ENCODE measurements at regions not wholly inside any gene's neighbourhood (a gene's known extent, or its start where the extent isn't known, plus 50 kb on each side); places are given as distances from the start of the nearest gene placed in this dataset.

- TF ChIP-seq CTCF (IDR thresholded peaks at IDR 0.05; ENCODE audit: low read depth, low read length, missing input control), result no peak
- TF ChIP-seq, protein P1, sequence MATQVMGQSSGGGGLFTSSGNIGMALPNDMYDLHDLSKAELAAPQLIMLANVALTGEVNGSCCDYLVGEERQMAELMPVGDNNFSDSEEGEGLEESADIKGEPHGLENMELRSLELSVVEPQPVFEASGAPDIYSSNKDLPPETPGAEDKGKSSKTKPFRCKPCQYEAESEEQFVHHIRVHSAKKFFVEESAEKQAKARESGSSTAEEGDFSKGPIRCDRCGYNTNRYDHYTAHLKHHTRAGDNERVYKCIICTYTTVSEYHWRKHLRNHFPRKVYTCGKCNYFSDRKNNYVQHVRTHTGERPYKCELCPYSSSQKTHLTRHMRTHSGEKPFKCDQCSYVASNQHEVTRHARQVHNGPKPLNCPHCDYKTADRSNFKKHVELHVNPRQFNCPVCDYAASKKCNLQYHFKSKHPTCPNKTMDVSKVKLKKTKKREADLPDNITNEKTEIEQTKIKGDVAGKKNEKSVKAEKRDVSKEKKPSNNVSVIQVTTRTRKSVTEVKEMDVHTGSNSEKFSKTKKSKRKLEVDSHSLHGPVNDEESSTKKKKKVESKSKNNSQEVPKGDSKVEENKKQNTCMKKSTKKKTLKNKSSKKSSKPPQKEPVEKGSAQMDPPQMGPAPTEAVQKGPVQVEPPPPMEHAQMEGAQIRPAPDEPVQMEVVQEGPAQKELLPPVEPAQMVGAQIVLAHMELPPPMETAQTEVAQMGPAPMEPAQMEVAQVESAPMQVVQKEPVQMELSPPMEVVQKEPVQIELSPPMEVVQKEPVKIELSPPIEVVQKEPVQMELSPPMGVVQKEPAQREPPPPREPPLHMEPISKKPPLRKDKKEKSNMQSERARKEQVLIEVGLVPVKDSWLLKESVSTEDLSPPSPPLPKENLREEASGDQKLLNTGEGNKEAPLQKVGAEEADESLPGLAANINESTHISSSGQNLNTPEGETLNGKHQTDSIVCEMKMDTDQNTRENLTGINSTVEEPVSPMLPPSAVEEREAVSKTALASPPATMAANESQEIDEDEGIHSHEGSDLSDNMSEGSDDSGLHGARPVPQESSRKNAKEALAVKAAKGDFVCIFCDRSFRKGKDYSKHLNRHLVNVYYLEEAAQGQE (IDR thresholded peaks at IDR 0.05), result no peak
- TF ChIP-seq ATF3 (IDR thresholded peaks at IDR 0.05), result no peak
- TF ChIP-seq TAF1 (conservative IDR thresholded peaks at IDR 0.05), result no peak
- TF ChIP-seq, protein P2, sequence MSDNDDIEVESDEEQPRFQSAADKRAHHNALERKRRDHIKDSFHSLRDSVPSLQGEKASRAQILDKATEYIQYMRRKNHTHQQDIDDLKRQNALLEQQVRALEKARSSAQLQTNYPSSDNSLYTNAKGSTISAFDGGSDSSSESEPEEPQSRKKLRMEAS (IDR thresholded peaks at IDR 0.05), result no peak
- no peak for TF ChIP-seq SP1 (IDR thresholded peaks at IDR 0.05)
- no peak for TF ChIP-seq NR2F2 (IDR thresholded peaks at IDR 0.05)
- TF ChIP-seq, protein P3, sequence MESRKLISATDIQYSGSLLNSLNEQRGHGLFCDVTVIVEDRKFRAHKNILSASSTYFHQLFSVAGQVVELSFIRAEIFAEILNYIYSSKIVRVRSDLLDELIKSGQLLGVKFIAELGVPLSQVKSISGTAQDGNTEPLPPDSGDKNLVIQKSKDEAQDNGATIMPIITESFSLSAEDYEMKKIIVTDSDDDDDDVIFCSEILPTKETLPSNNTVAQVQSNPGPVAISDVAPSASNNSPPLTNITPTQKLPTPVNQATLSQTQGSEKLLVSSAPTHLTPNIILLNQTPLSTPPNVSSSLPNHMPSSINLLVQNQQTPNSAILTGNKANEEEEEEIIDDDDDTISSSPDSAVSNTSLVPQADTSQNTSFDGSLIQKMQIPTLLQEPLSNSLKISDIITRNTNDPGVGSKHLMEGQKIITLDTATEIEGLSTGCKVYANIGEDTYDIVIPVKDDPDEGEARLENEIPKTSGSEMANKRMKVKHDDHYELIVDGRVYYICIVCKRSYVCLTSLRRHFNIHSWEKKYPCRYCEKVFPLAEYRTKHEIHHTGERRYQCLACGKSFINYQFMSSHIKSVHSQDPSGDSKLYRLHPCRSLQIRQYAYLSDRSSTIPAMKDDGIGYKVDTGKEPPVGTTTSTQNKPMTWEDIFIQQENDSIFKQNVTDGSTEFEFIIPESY (IDR thresholded peaks at IDR 0.05), result no peak
- no peak for TF ChIP-seq YY1 (IDR thresholded peaks at IDR 0.05)
- no peak for TF ChIP-seq HNF4A (conservative IDR thresholded peaks at IDR 0.05)
- TF ChIP-seq EGR1 (IDR thresholded peaks at IDR 0.05; ENCODE audit: low read depth in 2 of 2), result no peak
- no peak for TF ChIP-seq FOXA2 (IDR thresholded peaks at IDR 0.05)
- no peak for TF ChIP-seq RAD21 (IDR thresholded peaks at IDR 0.05)
These were observed 395.0 kb downstream of the TFAP2A start for GRCh38 chr6:10019851-10020250.

All from liver (tissue), 3 donors.